ENCODE measurements at regions not wholly inside any gene's neighbourhood (a gene's known extent, or its start where the extent isn't known, plus 50 kb on each side); places are given as distances from the start of the nearest gene placed in this dataset.
A peak's percentile ranks its signal among the peaks of the same experiment; 100 is the strongest.

DNA sequence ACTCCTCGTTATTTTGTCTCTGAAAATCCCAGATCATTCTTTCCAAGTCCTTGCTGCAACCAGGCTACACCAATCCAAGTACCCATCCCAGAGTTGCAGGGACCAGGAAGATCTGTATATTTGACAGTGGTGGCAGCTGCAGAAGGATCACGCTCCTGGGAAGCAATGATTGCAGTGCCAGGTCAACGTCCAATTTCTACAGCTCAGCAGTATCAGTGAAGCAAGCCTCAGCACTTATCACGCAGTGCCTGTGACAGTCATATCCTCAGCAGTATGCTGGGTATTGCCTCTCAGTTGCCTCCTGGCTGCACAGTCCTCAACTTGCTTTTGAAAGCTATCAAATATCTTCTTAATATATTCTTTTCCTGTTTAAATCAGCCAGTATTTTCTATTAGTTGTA lies 66.7 kb downstream of the BARHL2 start:
- H3K4me3 ChIP-seq (replicated peaks; ENCODE audit: low read depth, low read length): no peak overlapping the region
- no peak for DNase-seq (ENCODE audit: extremely low read depth, low read depth)
- TF ChIP-seq, protein P1, sequence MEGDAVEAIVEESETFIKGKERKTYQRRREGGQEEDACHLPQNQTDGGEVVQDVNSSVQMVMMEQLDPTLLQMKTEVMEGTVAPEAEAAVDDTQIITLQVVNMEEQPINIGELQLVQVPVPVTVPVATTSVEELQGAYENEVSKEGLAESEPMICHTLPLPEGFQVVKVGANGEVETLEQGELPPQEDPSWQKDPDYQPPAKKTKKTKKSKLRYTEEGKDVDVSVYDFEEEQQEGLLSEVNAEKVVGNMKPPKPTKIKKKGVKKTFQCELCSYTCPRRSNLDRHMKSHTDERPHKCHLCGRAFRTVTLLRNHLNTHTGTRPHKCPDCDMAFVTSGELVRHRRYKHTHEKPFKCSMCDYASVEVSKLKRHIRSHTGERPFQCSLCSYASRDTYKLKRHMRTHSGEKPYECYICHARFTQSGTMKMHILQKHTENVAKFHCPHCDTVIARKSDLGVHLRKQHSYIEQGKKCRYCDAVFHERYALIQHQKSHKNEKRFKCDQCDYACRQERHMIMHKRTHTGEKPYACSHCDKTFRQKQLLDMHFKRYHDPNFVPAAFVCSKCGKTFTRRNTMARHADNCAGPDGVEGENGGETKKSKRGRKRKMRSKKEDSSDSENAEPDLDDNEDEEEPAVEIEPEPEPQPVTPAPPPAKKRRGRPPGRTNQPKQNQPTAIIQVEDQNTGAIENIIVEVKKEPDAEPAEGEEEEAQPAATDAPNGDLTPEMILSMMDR (IDR thresholded peaks at IDR 0.05; ENCODE audit: low read depth, low read length, missing control alignments): no peak

DNA sequence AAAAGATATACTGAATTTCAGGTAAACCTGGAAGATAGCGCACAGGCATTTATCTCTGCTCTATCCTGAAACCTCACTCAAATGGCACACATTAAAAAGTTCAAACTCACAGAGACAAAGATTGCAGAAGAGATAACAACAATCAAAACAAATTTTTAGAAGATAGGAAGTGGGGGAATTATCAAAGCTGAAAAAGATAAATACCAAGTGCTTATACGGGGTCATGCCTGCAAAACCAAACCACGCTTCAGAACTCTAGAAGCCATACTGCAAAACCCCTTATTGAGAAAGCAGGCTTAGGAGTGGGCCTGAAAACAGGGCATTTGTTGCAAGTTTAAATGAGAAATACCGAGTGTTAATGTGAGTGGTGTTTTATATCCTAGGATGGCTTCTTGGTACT lies 76.8 kb downstream of the BARHL2 start:
- TF ChIP-seq, protein P1 (IDR thresholded peaks at IDR 0.05; ENCODE audit: low read depth, low read length, missing control alignments): no peak
- DNase-seq (ENCODE audit: extremely low read depth, low read depth): no peak

DNA sequence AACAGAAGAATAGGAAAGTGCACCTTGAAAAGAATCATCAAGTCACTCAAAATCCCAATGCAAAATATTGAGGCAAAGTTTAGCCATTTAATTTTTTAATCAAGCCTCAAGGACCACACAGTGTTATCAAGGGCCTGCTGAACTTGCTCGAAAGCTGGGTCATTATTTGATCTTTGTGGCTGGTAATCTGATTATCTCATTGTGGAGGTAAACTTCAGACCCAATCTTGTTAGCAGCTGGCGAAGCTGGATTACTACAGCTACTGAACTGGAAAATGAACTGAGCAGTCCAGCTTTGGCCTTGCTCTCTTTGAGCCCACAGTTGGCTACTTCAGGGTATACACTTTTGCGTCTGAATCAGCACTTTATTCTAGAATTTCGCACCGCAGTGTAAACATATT lies 94.4 kb downstream of the BARHL2 start:
- TF ChIP-seq, protein P1 (IDR thresholded peaks at IDR 0.05; ENCODE audit: low read depth, low read length, missing control alignments): no peak
- H3K4me3 ChIP-seq (replicated peaks; ENCODE audit: low read depth, low read length): no peak overlapping the region
- no peak for DNase-seq (ENCODE audit: extremely low read depth, low read depth)

More for the DNA sequence above, 76.8 kb downstream of the BARHL2 start:
- H3K4me3 ChIP-seq (replicated peaks; ENCODE audit: low read depth, low read length): no peak overlapping the region

DNA sequence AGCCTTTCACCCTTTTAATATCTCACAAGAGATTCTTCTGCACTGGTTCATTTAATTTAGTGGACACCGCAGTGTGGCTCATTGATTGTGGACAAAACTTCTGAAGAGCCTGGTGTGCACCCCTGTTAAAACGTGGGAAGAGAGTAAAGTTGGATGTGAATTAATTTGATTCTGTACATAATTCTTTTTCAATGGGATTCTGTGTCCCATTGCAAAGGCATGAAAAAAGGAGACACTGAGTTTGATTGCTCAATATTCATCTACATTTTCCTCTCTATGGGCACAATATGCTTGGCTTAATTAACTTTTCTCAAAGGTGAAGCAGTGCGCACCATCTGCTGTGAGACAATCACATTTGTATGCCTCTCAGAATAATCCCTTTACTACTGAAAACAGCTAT lies 95.1 kb downstream of the BARHL2 start:
- no peak for DNase-seq (ENCODE audit: extremely low read depth, low read depth)
- no peak overlapping the region for H3K4me3 ChIP-seq (replicated peaks; ENCODE audit: low read depth, low read length)
- TF ChIP-seq, protein P1 (IDR thresholded peaks at IDR 0.05; ENCODE audit: low read depth, low read length, missing control alignments): no peak

DNA sequence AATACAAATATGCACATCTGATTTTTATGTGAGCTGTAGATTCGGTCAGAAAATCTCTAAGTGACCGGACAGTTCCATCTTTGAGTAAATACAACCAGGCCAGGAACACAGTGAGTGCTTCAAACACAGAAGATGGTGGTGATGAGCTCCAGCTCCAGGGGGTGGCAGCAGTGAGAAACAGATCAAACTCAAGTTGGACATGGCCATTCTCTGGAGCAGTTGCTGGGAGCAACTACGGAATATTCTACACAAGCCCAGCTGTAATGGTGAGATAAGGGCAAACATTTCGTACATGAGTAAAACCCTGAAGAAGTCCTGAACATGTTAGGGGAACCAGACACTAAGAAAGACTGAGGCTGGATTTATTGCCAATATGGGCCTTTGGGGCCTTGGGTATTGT lies 100.7 kb downstream of the BARHL2 start:
- TF ChIP-seq, protein P1 (IDR thresholded peaks at IDR 0.05; ENCODE audit: low read depth, low read length, missing control alignments): no peak
- DNase-seq (ENCODE audit: extremely low read depth, low read depth): no peak
- H3K4me3 ChIP-seq (replicated peaks; ENCODE audit: low read depth, low read length): no peak overlapping the region

DNA sequence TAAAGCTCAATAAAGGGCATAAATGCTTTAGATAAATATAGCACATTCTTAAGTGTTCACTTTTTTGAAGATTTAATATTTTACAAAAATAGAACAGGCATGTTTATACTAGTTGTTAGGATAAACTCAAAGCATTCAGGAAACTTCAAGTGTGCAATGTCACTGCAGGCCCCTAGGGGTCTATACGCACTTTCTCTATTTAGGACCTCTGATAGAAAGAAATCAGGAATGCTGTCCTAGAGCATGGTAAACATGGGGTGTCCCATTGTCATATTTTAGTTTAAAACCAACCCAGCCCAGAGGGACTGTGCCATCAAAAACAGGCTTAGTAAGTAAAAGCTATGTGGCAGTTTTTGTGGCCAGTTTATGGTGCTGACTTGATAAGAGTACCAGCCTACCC lies 102.2 kb downstream of the BARHL2 start:
- TF ChIP-seq, protein P1 (IDR thresholded peaks at IDR 0.05; ENCODE audit: low read depth, low read length, missing control alignments): peak; percentile 17
- DNase-seq (ENCODE audit: extremely low read depth, low read depth): no peak
- H3K4me3 ChIP-seq (replicated peaks; ENCODE audit: low read depth, low read length): no peak overlapping the region

DNA sequence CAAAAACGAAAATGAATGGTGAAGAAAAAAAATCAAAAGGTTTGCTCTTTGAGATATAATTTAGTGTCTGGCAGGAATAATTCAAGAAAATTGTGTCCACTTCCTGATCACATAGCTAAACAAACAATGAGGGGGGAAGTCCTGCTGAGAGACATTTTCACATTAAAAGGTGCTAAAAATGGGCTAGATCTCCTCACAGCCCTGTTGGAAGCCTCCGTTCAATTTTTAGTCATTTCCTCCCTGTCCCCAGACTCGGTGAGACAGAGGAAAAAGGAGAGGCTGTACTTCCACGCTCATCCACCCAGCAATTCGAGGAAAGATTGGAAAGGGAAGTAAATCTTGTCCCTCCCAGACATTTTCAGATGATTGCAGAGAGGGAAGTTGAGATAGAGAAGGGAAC lies 103.7 kb downstream of the BARHL2 start:
- H3K4me3 ChIP-seq (replicated peaks; ENCODE audit: low read depth, low read length): no peak overlapping the region
- no peak for DNase-seq (ENCODE audit: extremely low read depth, low read depth)

More for the DNA sequence above, 103.7 kb downstream of the BARHL2 start:
- TF ChIP-seq, protein P1 (IDR thresholded peaks at IDR 0.05; ENCODE audit: low read depth, low read length, missing control alignments): no peak

All from HFF-Myc (cell line).